HL-60 (cell line): ENCODE measurements at regions not wholly inside any gene's neighbourhood (a gene's known extent, or its start where the extent isn't known, plus 50 kb on each side); places are given as distances from the start of the nearest gene placed in this dataset.

Experiments used
- GABPA ChIP-seq: IDR thresholded peaks from 2 replicates; pipeline ENCODE4 v1.6.1; 2012; ENCODE audit warnings: low read depth
- POLR2AphosphoS5 ChIP-seq: IDR thresholded peaks from 2 replicates; pipeline ENCODE4 v1.6.1; 2012; ENCODE audit warnings: low read depth
- SPI1 ChIP-seq: IDR thresholded peaks from 2 replicates; pipeline ENCODE4 v1.6.1; 2012; ENCODE audit warnings: low read depth, mild to moderate bottlenecking, borderline replicate concordance
- TF ChIP-seq, protein P1 (sequence below): IDR thresholded peaks from one replicate; pipeline ENCODE4 v1.5.1; 2011; ENCODE audit warnings: low read length, control low read depth, inconsistent platforms; ENCODE audit not compliant: insufficient read depth
- TF ChIP-seq, protein P2 (sequence below): IDR thresholded peaks from 2 replicates; pipeline ENCODE4 v1.6.1; 2012; ENCODE audit warnings: low read depth; ENCODE audit not compliant: insufficient replicate concordance

DNA sequence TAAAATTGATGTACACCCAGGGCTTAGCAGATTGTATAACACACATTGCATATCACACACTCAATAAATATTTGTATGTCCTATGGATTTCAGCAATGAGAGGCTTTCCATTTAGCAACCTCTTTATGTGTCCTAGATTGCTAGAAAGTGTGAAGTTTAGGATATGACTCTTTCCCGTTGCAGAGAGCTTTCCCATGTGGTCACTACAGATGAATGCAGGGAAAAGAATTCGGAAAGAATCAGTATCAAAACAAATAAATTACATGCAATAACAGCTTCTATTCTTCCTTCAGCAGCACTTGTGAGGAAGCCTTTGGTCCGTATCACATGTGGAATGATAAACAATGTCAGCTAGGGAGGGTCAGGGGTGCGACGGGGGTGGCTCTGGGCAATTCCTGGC lies 870.1 kb downstream of the C6orf118 start:
- no peak for TF ChIP-seq SPI1
- TF ChIP-seq GABPA = no peak
- no peak for TF ChIP-seq POLR2AphosphoS5
- TF ChIP-seq, protein P1, sequence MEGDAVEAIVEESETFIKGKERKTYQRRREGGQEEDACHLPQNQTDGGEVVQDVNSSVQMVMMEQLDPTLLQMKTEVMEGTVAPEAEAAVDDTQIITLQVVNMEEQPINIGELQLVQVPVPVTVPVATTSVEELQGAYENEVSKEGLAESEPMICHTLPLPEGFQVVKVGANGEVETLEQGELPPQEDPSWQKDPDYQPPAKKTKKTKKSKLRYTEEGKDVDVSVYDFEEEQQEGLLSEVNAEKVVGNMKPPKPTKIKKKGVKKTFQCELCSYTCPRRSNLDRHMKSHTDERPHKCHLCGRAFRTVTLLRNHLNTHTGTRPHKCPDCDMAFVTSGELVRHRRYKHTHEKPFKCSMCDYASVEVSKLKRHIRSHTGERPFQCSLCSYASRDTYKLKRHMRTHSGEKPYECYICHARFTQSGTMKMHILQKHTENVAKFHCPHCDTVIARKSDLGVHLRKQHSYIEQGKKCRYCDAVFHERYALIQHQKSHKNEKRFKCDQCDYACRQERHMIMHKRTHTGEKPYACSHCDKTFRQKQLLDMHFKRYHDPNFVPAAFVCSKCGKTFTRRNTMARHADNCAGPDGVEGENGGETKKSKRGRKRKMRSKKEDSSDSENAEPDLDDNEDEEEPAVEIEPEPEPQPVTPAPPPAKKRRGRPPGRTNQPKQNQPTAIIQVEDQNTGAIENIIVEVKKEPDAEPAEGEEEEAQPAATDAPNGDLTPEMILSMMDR = no peak
- TF ChIP-seq, protein P2, sequence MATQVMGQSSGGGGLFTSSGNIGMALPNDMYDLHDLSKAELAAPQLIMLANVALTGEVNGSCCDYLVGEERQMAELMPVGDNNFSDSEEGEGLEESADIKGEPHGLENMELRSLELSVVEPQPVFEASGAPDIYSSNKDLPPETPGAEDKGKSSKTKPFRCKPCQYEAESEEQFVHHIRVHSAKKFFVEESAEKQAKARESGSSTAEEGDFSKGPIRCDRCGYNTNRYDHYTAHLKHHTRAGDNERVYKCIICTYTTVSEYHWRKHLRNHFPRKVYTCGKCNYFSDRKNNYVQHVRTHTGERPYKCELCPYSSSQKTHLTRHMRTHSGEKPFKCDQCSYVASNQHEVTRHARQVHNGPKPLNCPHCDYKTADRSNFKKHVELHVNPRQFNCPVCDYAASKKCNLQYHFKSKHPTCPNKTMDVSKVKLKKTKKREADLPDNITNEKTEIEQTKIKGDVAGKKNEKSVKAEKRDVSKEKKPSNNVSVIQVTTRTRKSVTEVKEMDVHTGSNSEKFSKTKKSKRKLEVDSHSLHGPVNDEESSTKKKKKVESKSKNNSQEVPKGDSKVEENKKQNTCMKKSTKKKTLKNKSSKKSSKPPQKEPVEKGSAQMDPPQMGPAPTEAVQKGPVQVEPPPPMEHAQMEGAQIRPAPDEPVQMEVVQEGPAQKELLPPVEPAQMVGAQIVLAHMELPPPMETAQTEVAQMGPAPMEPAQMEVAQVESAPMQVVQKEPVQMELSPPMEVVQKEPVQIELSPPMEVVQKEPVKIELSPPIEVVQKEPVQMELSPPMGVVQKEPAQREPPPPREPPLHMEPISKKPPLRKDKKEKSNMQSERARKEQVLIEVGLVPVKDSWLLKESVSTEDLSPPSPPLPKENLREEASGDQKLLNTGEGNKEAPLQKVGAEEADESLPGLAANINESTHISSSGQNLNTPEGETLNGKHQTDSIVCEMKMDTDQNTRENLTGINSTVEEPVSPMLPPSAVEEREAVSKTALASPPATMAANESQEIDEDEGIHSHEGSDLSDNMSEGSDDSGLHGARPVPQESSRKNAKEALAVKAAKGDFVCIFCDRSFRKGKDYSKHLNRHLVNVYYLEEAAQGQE = no peak
